ENCODE measurements at regions not wholly inside any gene's neighbourhood (a gene's known extent, or its start where the extent isn't known, plus 50 kb on each side); places are given as distances from the start of the nearest gene placed in this dataset.

DNA sequence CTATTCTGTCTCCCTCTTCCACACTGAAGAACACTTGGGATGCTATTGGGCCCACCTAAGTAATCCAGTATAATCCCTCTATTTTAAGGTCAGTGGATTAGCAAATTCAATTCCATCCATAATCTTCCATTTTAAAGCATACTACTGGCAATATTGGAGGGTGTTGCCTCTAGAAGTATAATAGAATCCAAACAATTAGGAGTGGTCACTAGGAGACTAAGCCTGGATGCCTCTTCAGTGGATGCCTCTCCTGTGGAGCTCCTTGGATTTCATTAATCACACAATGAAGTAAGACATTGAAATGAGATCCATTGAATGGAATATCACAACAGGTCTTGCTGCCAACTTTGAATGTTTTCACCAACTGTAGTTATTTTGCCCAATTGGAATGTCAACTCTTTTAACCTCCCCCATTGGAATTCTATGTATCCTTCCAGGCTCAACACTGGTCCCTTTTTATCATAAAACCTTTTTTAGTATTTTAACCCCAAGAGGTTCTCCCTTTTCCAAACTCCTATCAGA, 311.6 kb downstream of the PLK2 start:
- TF ChIP-seq EZH2 (IDR thresholded peaks at IDR 0.05; ENCODE audit: borderline replicate concordance) (no peak), EZH2phosphoT487 (IDR thresholded peaks at IDR 0.05; ENCODE audit: low read depth, severe bottlenecking, unreplicated experiment) (no peak)
- TF ChIP-seq, protein P1, sequence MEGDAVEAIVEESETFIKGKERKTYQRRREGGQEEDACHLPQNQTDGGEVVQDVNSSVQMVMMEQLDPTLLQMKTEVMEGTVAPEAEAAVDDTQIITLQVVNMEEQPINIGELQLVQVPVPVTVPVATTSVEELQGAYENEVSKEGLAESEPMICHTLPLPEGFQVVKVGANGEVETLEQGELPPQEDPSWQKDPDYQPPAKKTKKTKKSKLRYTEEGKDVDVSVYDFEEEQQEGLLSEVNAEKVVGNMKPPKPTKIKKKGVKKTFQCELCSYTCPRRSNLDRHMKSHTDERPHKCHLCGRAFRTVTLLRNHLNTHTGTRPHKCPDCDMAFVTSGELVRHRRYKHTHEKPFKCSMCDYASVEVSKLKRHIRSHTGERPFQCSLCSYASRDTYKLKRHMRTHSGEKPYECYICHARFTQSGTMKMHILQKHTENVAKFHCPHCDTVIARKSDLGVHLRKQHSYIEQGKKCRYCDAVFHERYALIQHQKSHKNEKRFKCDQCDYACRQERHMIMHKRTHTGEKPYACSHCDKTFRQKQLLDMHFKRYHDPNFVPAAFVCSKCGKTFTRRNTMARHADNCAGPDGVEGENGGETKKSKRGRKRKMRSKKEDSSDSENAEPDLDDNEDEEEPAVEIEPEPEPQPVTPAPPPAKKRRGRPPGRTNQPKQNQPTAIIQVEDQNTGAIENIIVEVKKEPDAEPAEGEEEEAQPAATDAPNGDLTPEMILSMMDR (IDR thresholded peaks at IDR 0.05; ENCODE audit: poor library complexity), result no peak

Measured in hepatocyte (in vitro differentiated cells).